ENCODE measurements at regions not wholly inside any gene's neighbourhood (a gene's known extent, or its start where the extent isn't known, plus 50 kb on each side); places are given as distances from the start of the nearest gene placed in this dataset.

DNA sequence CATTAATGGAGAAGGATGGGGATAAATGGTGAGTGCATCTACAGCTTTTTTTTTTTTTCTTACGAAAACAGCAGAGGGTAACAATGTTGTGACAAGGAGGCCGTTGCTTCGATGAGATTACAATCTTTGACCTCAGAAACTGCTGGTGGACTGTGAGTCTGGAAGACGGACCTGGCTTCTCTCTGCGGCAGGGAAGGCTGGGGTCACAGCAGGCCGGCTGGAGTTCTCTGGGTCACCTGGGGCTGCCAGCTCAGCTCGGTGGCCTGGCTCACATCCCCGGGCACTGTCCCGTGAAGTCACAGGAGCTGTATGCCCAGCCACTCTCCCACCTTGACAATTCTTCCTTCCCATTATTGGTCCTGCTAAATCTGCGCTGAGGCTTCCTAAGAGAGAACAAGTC lies 160.8 kb downstream of the ACKR3 start:
- intact Hi-C loops (cut with DNase I): loop anchor here (5.0 to 10.0 kb wide), 2 partner anchors 88 to 226 kb away; a partner anchor contains a TSS

GRCh38 chr2:236731767-236732580 lies 162.3 kb downstream of the ACKR3 start:
- Histone ChIP-seq H3K4me1 (peaks cover 0 to 25% (median 15%) of the 10 kb centered on the region in 4 donors), H3K9me3 (no peaks in the 10 kb centered on the region), H3K27me3 (no peaks in the 10 kb centered on the region), H3K4me3 (no peak overlapping the region), H3K27ac (peak overlapping the region; percentile 39 to 79 (median 67)), H3K36me3 (no peaks in the 10 kb centered on the region)
- peak; percentile 95 for DNase-seq
- TF ChIP-seq EP300 (IDR thresholded peaks at IDR 0.05) (peak; percentile 72 to 97 (median 78)), POLR2A (IDR thresholded peaks at IDR 0.05) (no peak), POLR2AphosphoS5 (IDR thresholded peaks at IDR 0.05) (peak; percentile 54 to 90 (median 72)), CTCF (IDR thresholded peaks at IDR 0.05) (no peak)
- intact Hi-C loops (cut with DNase I): loop anchor here (1.0 to 10.0 kb wide), 3 partner anchors 73 to 227 kb away; a partner anchor contains a TSS
- 72 to 75% methylated on average over 12 of the region's 12 CpGs for WGBS, 2 donors

More for the DNA sequence above, 160.8 kb downstream of the ACKR3 start:
- Histone ChIP-seq H3K27ac (peak overlapping the region in 2 of 4 donors; percentile 70 to 79), H3K9me3 (no peaks in the 10 kb centered on the region), H3K4me1 (peaks cover 0 to 25% (median 15%) of the 10 kb centered on the region in 4 donors), H3K4me3 (no peak overlapping the region), H3K36me3 (no peaks in the 10 kb centered on the region), H3K27me3 (no peaks in the 10 kb centered on the region)
- 84 to 93% methylated on average over 10 of the region's 10 CpGs for WGBS, 2 donors
- no peak for TF ChIP-seq EP300 (IDR thresholded peaks at IDR 0.05)
- no peak for TF ChIP-seq POLR2AphosphoS5 (IDR thresholded peaks at IDR 0.05)
- no peak for TF ChIP-seq CTCF (IDR thresholded peaks at IDR 0.05)
- no peak for TF ChIP-seq POLR2A (IDR thresholded peaks at IDR 0.05)
- no peak for DNase-seq

DNA sequence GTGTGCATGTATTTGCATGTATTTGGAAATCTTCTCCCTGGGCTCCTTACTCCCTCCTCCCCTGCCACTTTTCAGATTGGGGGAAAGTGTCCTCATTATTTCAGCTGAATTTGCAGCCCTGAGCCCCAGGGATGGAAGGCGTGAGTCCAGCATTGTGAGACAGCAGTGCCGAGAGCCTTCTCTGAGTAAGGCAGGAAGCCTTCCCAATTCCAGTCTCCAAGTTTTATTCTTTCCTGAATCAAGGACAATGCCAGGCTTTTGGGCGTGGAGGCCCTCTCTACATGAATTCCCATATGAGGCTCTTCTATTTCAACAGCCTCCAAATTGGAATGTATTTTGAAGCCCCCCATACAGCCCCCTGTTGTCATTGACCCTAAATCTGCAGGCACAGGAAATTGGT lies 163.5 kb downstream of the ACKR3 start:
- Histone ChIP-seq H3K9me3 (no peaks in the 10 kb centered on the region), H3K27ac (peak overlapping the region in 2 of 4 donors; percentile 70 to 79), H3K4me1 (peaks cover 0 to 25% (median 15%) of the 10 kb centered on the region in 4 donors), H3K36me3 (no peaks in the 10 kb centered on the region), H3K27me3 (no peaks in the 10 kb centered on the region), H3K4me3 (no peak overlapping the region)
- WGBS, 2 donors: 83 to 85% methylated on average over 3 of the region's 3 CpGs
- intact Hi-C loops (cut with DNase I): loop anchor here (5.0 to 10.0 kb wide), 2 partner anchors 91 to 228 kb away; a partner anchor contains a TSS
- DNase-seq: no peak
- TF ChIP-seq POLR2AphosphoS5 (IDR thresholded peaks at IDR 0.05) (no peak), CTCF (IDR thresholded peaks at IDR 0.05) (no peak), POLR2A (IDR thresholded peaks at IDR 0.05) (no peak), EP300 (IDR thresholded peaks at IDR 0.05) (no peak)

DNA sequence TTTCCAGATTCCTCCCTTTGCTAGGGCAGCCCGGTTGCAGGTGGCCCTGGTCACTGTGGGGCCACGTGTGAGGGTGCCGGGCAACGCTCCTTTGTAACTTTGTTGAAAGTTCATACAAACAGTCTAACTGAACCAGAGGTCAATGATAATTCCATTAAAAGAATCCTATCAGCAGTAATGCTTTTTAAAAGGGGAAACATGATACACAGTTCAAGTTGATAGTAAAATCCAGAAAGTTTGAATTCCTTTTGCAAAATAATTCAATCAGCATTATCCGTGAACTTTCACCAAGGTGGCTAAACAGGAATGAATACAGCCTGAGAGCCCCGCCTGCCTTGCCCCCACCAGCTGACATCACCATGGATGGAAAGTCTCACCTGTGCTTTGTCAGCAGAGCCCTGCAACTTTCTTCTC lies 166.2 kb downstream of the ACKR3 start:
- 53 to 75% methylated on average over 6 of the region's 6 CpGs for WGBS, 2 donors
- DNase-seq: no peak

More for the DNA sequence above, 166.2 kb downstream of the ACKR3 start:
- no peak overlapping the region for H3K4me3 ChIP-seq
- no peaks in the 10 kb centered on the region for H3K27me3 ChIP-seq
- peaks cover 0 to 21% (median 14%) of the 10 kb centered on the region in 4 donors for H3K4me1 ChIP-seq
- no peaks in the 10 kb centered on the region for H3K36me3 ChIP-seq
- H3K27ac ChIP-seq: no peak overlapping the region
- intact Hi-C loops (cut with DNase I): loop anchor here (10.0 kb wide), 1 partner anchor 231 kb away; a partner anchor contains a TSS
- no peaks in the 10 kb centered on the region for H3K9me3 ChIP-seq
- no peak for TF ChIP-seq CTCF (IDR thresholded peaks at IDR 0.05)
- no peak for TF ChIP-seq POLR2A (IDR thresholded peaks at IDR 0.05)
- no peak for TF ChIP-seq POLR2AphosphoS5 (IDR thresholded peaks at IDR 0.05)
- TF ChIP-seq EP300 (IDR thresholded peaks at IDR 0.05): no peak
